Fibroblast of skin of right quadriceps (primary cell): ENCODE measurements at regions not wholly inside any gene's neighbourhood (a gene's known extent, or its start where the extent isn't known, plus 50 kb on each side); places are given as distances from the start of the nearest gene placed in this dataset.
"Not testable (repeated sequence)": the region's sequence is repeated elsewhere in the genome, so short reads cannot be mapped to it uniquely, and the experiment has no call there.

ENCODE experiments used
- DNase-seq: peaks from one replicate; pipeline ENCODE4 v3.0.0-alpha.2; 2013

DNA sequence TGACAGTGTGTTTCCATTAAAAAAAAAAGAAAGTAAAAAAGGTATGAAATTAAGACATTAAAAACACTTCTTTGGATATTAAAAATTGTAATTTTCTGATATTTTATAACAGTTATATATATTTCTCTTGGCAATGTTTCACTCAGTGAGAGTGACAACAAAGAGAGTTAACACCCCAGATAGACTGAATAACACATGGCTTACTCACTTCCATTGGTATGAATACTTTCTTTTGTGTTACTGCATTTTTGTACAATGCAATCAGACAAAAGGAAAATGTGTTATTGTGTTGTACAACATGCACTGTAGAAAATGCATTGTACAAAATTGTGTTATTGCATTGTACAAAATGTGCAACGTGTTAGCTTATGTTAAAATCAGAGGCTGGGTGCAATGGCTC lies 676.6 kb upstream of the AMELY start:
- DNase-seq = not testable (repeated sequence)

DNA sequence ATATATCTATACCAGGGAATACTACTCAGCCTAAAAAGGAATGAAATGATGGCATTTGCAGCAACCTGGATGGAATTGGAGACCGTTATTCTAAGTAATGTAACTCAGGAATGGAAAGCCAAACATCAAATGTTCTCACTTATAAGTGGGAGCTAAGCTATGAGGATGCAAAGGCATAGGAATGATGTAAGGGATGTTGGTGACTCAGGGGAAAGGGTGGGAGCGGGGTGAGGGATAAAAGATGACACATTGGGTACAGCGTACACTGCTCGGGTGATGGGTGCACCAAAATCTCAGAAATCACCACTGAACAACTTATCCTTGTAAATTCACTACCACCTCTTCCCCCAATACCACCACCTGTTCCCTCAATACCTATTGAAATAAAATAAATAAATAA lies 651.0 kb upstream of the AMELY start:
- DNase-seq = peak; percentile 58

DNA sequence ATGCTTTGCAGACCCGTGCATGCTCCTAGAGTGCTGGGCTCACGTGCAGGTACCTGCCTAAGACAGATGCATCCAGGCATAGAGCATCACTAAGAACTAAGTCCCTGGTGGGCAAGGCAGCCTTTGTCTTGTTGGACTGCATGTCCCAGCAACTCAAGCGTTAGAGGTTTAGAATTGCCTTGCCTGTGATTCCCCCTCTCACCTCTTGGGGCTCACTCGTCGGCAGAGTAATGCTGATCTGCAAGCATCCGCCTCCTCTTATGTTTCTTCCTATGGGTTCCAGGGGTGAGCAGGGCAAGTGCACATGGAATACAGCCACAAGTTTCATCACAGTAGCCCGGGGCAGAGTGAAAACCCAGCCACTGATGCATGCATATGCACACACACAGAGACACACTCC lies 646.1 kb upstream of the AMELY start:
- DNase-seq = no peak

DNA sequence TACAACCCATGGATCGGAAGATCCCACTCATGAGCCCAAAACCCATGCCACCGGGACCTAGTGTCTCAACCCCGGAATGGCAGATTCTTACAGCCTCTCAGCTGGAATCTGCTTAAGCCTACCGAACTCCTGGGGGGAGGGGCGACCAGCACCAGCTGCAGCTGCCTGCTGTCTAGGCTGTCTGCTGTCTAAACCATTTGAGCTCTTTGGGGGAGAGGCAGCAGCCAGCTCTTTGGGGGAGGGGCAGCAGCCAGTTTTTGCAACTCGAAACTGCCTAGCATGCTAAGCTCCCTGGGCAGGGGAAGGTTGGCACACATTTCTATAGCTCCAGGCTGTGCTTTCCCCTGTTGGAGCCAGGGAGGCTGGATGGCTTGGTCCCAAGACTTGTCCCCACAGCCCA lies 643.5 kb upstream of the AMELY start:
- no peak for DNase-seq

DNA sequence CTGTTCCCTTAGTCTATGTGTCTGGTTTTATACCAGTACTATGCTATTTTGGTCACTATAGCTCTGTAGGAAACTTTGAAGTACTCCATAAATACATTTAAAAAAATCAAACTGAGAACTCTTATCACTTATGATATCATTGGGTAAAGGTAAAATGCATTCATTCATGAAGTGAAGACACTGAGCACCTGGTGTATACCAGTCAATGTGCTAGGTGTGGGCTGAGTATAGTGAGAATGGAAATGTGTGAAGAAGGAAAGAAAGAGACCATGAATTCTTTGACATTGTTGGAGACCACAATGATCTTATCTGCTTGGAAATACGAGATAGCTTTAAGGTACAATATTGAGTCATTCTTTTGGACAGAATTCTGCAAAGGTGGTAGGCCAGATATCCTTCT lies 633.5 kb upstream of the AMELY start:
- no peak for DNase-seq

DNA sequence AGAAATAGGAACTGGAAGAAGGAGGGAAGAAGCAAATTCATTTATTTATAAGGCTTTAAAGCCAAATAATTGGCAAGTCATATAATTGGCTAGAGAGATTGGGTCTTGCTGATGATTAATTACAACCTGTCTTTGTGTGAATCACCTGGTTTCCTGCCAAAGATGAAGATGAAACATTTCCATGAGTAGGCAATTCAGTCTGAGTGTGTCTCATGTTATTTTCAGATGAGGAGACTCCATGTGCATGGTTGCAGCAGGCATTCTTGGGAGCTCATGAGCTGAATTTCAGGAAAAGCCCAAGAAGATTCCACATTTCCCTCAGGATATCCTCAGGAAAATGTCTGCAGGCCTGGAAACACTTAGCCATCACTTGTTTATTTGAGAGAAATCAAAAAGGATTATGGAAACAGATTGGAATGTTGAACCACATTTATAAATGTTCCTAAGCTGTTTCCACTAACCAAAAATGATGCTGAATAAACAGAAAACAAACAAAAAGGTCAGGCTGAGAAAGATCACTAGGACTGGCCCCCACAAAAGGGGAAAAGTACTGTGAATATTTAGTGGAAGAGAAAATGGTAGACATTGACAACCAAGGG lies 632.7 kb upstream of the AMELY start:
- DNase-seq = peak; percentile 71

DNA sequence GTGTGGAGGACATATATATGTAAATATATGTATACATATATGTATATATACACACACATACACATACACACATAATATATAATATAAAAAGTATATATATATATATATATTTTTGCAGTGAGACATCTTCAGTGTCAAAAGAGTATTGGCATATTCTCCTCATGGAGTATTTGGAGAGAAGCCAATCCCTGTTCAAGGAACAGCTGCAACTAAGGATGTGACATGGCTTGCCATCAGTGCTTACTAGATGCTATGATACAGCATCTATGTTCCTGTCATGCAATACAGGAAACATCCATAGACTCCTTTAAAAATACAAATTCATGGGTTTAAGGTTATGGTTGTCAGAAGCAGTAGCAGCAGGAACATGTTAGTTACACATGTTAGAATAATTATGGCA lies 632.0 kb upstream of the AMELY start:
- no peak for DNase-seq

DNA sequence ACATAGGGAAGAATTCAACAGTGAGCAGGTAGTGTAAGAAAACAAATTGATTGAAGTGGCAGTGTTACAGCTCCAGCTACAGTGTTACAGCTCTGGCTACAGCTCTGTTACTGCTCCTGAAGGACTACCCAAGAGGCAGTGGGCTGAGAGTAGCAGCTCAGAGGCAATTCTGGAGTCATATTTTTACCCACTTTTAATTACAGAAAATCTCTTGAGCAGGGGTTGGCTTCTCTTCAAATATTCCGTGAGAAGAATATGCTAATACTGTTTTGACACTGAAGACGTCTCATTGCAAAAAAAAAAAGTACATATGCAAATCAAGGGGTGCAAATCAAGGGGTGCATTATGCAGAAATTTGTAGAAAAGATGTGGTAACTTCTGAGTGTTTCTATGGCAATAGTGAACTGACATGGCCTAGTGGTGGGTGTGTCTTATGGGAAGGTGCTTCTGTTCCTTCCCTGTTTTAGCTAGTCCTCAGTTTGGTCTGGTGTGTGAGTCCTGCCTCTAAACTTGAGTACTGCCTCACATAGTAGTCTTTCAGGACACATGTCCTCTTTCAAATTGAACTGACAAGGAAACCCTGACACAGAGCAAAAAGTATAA lies 630.8 kb upstream of the AMELY start:
- no peak for DNase-seq

DNA sequence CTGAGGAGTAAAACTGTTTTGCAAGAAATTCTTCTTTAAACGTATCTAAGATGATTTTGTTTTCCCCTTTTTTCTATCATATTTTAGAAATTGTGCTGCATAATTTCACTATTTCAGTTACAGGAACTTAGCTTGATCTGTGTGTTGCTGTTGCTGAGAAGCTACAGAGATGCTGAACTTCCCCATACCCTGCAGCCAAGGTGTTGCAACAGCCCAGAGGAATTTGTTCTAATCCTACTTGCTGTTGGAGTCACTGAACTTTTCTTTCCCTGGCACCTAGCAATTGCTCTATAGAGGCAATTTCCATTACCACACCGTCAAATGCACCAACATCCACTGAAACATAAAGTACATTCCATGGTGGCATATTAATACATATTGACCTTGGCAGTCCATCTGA lies 617.8 kb upstream of the AMELY start:
- DNase-seq = peak; percentile 43

DNA sequence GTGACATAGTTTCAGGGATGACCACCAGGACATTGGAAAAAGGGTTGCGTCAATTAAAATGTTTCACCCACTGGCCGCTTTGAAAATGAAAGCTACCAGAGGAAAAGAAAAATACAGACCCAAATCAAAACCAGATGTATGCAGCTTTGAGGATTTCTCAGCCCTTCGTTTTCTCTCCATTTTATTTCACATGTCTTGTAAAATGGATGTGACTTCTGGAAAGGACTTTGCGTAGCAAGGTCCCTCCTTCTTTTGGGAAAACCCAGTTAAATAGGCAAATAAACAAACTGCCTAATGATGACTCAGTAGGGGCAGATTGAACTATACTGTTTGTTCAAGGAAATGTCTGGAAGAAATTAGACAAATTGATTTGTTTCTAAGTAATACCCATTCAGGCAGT lies 616.0 kb upstream of the AMELY start:
- DNase-seq = peak; percentile 89

DNA sequence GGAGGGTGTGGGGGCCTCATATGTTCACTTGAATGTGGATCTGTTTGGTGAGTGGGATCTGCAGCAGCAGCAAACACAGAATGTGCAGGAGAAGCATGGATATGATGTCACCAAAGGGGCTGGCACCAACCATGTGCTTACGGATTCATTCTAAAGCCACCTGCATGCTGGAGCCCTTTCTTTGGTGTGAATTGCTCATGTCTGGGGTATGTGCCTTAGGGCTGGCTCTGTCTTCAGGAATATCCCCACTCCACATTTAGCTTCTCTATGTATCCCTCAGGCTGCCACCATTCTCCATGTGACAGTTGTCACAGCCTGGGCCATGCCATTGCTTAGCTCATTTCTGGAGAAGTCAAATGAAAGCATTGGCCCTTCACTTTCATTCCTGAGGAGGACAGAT lies 606.8 kb upstream of the AMELY start:
- DNase-seq = no peak

DNA sequence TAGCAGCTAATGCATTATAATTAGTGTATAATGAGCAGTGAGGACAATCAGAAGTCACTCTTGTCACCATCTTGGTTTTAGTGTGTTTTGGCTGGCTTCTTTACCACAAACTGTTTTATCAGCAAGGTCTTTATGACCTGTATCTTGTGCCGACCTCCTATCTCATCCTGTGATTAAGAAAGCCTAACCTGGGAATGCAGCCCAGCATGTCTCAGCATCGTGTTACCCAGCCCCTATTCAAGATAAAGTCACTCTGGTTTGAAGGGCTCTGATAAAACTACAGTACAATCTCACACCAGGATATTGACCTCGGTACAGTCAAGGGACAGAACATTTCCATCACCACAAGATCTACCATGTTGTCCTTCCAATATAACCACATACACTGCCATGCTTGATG lies 604.7 kb upstream of the AMELY start:
- no peak for DNase-seq

DNA sequence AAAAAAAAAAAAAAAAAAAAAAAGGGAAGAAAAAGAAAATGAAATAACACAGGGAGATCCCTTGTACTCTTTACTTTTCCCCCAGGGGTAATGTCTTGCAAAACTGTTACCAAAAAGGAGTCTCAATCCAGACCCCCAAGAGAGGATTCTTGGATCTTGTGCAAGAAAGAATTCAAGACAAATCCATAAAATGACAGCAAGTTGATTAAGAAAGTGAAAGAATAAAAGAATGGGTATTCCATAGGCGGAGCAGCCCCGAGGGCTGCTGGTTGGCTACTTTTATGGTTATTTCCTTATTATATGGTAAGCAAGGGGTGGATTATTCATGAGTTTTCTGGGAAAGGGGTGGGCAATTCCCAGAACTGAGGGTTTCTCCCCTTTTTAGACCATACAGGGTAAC lies 604.3 kb upstream of the AMELY start:
- DNase-seq = no peak

DNA sequence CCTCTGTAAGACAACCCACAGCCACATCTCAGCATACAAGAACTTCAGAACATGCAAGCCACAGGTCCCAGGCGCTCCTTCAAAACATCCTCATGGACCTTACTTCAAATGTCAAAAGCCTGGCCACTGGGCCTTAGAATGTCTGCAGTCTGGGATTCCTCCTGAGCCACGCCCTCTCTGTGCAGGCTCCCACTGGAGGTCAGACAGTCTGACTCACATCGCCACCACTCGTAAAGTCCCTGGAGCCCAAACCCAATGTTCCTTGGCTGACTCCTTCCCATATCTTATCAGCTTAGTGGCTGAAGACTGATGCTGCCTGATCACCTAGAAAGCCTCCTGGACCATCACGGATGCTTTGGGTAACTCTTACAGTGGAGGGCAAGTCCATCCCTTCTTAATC lies 591.3 kb upstream of the AMELY start:
- DNase-seq = no peak

DNA sequence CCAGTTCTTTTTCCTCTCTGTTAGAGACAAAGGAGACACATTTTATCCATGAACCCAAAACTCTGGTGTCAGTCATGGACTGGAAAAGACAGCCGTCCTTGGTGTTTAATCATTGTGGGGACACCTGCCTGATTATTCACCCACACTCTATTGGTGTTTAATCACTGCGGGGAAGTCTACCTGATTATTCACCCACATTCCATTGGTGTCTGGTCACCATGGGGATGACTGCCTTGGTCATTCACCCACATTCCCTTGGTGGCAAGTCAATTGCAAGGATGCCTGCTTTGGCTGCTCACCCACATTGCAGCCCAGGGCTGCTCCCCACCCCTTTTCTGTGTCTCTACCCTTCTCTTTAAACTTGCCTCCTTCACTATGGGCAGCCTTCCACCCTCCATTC lies 589.7 kb upstream of the AMELY start:
- no peak for DNase-seq

DNA sequence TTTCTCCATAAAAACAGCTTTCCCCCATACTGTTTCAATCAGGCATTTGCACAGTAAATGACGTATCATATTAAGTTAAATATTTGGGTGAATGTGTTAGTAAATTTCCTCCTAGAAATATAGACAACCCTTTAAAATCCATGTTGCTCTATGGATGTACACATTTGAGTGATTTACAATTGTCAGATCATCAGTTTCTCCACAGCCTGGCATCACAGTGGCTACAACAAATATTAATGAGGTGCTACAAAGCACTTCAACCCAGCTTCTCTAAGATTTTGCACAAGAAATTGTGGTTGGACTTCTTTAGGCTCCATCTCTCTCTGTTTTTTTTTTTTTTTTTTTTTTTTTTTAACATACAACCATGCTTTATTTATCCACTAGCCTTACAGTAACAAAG lies 584.4 kb upstream of the AMELY start:
- no peak for DNase-seq

DNA sequence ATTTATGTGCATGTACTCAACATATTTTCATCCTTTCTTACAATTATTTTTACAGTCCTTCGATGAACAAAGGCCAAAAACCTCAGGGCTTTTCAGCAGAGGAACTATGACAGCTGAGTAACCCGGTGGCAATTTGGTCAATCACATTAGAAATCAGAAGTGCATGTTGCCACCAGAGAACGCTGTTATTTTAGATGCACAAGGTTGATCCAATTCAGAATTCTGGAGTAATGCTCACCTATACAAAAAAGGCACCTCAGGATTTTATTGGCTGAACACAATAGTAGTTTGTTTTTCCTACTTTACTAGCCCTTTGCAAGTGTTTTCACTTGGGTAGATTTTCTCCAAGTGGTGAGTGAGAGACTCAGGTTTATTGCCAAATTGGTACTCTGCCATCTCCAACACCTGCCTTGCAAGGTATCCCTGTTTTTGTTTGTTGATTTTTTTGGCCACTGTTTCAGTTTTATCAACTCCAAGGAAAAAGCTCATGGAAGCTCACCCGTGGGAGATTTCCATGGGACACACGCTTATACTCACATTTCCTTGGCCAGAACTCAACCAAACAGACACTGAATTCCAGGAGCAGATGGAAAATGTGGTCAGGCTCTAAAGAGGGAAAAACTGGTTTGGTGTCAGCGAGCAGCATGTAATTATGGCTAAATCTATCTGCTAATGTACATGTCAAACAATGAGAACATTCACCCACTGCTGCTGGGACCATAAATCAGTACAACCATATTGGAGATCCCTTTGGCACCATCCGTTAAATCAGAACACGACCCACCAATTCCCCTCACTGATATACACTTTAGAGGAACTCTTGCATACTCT lies 573.1 kb upstream of the AMELY start:
- DNase-seq = not testable (repeated sequence)

DNA sequence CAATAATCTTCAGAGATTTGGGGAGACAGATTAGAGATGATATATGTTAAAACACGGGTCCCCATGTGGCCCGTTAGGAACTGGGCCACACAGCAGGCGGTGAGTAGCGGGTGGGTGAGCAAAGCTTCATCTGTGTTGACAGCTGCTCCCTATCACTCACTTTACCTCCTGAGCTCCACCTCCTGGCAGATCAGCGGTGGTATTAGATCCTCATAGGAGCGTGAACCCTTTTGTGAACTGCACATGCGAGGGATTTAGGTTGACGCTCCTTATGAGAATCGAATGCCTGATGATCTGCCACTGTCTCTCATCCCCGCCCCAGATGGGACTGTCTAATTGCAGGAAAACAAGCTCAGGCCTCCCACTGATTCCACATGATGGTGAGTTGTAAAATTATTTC lies 560.4 kb upstream of the AMELY start:
- DNase-seq = peak; percentile 52

DNA sequence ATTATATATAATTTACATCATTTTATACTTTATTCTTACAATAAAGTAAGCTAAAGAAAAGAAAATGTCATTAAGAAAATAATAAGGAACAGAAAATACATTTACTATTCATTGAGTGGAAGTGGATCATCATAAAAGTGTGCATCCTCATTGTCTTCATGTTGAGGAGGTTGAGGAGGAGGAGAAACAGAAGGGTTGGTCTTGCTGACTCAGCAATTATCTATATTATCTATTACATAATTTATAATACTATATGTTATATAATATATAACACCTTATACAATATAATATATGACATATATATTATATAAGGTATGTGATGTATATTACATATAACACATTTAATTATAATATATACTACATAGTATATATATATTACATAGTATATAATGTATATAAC lies 558.5 kb upstream of the AMELY start:
- no peak for DNase-seq

DNA sequence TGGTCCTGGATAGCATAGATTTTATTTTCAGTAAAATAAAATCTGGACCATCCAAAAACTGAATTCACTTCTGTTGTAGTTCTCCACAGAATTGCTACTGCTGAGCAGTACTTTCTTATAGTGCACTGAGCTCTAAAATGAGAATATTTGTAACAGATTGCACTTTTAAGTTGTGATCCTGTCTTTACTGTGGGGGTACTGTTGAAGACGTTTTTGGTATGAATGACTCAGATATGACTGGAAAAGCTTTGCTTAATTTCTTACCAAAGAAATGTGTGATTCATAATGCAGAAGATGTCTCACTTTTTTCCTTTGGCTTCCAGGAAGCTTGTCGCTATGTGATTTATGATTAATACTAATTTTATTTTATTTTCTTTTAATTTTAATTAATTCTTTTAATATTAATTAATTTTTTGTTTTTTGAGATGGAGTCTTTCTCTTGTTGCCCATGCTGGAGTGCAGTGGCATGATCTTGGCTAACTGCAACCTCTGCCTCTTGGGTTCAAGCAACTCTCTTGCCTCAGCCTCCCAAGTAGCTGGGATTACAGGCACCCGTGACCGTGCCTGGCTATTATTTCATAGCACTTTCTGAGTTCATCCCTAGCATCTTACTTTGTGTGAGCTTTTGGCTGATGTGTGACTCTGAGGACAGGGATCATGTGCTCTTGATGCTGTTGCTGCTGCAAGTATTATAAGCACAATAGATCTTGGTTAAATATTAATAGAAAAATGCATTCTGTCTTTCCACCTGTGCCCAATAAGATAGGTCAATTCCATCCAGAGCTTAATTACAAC lies 557.6 kb upstream of the AMELY start:
- DNase-seq = peak; percentile 90

DNA sequence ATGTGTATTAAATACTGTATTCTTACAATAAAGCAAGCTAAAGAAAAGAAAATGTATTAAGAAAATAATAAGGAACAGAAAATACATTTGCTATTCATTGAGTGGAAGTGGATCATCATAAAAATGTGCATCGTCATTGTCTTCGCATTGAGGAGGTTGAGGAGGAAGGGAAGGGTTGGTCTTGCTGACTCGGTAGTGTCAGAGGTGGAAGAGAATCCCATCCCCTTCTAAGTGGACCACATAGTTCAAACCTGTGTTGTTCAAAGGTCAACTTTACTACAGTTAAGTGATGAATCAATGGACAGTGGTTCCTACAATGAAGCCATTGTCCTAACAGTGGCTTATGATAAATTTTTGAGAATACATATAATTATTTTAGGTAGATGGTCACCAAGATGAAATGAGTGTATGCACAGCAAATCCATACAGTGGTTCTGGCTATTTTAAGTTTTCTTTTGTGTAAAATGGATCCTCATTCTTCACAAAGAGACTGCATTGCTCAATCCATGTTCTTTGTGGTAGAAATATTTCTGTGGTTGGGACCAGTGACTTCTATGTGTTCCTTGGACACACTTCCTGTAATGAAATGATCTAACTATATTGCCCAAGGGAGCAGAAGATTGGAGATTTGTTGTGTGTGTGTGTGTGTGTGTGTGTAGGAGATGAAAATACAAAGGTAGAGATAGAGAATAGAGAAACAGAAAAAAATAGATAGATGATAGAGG lies 556.4 kb upstream of the AMELY start:
- DNase-seq = peak; percentile 89

DNA sequence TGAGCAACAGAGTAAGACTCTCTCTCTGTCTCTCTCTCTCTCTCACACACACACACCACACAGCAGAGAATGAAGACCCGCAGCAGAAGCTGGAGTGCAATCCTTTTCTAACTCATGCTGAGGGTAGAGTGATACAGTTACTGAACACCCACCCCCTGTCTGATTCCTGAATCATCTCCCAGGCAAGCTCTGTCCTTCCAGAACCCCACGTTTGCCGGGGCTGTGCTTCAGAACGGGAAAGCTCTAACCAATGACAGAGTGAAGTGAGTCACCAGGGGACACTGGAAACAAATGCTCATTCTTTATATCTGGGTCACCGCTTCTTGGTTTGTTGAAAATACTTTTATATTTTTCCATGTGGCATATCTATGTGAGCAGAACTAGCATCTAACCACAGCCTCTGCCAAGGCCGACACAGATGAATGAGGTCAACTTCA lies 553.7 kb upstream of the AMELY start:
- DNase-seq = peak; percentile 98

DNA sequence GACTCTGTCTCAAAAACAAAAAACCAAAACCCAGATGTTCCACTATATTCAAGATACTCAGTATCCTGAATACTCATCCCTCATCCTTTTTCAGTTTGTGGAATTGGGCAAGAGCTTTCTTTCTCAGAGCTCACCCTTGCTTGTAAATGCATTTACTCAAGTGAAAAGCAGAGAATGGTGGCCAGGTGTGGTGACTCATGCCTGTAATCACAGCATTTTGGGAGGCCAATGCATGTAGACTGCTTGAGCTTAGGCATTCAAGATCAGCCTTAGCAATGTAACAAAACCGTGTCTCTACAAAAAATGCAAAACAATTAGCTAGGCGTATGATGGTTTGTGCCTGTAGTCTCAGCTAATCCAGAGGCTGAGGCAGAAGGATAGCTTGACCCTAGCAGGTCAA lies 553.2 kb upstream of the AMELY start:
- DNase-seq = peak; percentile 70
